ENCODE measurements at regions not wholly inside any gene's neighbourhood (a gene's known extent, or its start where the extent isn't known, plus 50 kb on each side); places are given as distances from the start of the nearest gene placed in this dataset.

DNA sequence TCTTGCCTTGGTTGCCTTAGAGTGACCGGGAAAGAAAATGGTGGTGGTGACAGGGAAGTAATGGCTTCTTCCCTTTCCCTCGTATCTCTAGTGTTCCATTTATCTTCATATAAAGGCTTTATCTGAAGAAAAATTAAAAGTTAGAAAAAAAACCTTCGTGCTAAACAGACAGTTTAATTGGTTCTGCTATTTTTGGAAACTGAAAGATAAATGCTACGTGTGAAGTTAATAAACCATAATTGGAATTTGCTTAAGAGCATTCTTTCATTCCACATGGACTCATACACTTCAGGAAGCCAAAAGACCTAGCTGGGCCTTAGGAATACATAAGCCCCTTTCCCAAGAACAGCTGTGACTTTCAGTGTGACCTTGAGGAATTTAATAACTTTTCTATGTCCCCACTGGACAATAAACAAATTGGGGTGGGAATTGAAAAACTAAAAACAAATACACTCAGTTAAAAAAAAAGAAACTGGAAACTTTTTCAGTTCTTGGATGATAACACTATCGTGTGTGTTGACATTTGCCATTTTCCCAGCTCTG lies 818.8 kb upstream of the WWC1 start:
- DNase-seq (ENCODE audit: low read depth) = no peak
- no peak overlapping the region for H3K4me3 ChIP-seq (ENCODE audit: low read depth, low read length)
- TF ChIP-seq, protein P1, sequence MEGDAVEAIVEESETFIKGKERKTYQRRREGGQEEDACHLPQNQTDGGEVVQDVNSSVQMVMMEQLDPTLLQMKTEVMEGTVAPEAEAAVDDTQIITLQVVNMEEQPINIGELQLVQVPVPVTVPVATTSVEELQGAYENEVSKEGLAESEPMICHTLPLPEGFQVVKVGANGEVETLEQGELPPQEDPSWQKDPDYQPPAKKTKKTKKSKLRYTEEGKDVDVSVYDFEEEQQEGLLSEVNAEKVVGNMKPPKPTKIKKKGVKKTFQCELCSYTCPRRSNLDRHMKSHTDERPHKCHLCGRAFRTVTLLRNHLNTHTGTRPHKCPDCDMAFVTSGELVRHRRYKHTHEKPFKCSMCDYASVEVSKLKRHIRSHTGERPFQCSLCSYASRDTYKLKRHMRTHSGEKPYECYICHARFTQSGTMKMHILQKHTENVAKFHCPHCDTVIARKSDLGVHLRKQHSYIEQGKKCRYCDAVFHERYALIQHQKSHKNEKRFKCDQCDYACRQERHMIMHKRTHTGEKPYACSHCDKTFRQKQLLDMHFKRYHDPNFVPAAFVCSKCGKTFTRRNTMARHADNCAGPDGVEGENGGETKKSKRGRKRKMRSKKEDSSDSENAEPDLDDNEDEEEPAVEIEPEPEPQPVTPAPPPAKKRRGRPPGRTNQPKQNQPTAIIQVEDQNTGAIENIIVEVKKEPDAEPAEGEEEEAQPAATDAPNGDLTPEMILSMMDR (IDR thresholded peaks at IDR 0.05; ENCODE audit: low read depth, low read length, missing control alignments) = no peak

DNA sequence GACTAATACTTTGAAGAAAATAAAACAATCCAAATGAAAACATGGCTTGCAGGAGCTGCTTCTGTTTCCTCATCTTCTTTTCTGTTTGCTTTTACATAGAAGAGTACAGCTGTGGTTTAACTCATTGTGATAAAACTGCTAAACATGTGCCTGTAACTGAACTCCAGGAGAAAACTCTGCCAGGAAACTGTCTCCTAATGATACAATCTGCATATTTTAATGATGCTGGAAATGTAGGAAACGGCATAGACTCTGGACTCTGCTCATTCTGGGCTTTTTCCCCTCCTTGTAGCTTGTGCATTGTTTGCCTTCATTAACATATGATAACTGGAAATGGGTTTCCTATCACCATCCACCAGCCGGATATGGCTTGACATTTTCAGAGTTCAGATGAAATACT lies 813.3 kb upstream of the WWC1 start:
- TF ChIP-seq, protein P1 (IDR thresholded peaks at IDR 0.05; ENCODE audit: low read depth, low read length, missing control alignments) = no peak
- H3K4me3 ChIP-seq (ENCODE audit: low read depth, low read length) = no peak overlapping the region
- DNase-seq (ENCODE audit: low read depth) = no peak

DNA sequence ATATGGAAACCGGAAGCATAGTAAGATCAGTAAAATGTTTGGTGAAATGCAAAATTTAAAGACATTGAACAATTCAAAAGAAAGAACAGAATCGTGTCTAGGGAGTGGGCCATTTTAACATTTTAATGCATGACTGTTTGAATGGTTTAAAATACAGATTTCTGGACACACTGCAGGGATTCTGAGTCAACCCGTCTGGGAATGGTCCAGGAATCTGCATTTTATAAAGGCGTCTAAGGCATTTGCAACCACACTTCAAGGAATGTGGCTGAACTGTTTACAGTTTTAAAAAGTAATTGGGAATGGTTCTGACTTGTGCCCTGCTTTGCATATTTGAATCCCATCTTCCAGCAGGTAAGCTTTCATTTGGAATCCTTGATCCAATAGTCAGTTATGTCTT lies 811.7 kb upstream of the WWC1 start:
- H3K4me3 ChIP-seq (ENCODE audit: low read depth, low read length) = no peak overlapping the region
- no peak for DNase-seq (ENCODE audit: low read depth)
- TF ChIP-seq, protein P1 (IDR thresholded peaks at IDR 0.05; ENCODE audit: low read depth, low read length, missing control alignments) = no peak

DNA sequence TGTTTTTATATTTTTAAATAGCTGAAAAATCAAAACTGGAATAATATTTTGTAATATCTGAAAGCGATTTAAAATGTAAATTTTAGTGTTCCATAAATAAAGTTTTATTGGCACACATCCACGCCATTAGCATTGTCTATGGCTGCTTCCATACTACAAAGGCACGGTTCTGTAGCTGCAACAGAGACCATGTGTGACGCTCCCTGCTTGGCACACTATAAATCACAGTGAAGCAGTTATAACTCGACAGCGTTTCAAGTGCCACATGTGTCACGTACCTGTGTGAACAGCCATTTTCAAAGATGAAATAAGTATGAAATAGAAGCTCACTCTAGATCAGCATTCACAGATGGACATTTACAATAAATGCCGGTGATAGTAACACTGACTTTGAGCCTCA lies 810.1 kb upstream of the WWC1 start:
- TF ChIP-seq, protein P1 (IDR thresholded peaks at IDR 0.05; ENCODE audit: low read depth, low read length, missing control alignments) = no peak
- DNase-seq (ENCODE audit: low read depth) = no peak
- no peak overlapping the region for H3K4me3 ChIP-seq (ENCODE audit: low read depth, low read length)

DNA sequence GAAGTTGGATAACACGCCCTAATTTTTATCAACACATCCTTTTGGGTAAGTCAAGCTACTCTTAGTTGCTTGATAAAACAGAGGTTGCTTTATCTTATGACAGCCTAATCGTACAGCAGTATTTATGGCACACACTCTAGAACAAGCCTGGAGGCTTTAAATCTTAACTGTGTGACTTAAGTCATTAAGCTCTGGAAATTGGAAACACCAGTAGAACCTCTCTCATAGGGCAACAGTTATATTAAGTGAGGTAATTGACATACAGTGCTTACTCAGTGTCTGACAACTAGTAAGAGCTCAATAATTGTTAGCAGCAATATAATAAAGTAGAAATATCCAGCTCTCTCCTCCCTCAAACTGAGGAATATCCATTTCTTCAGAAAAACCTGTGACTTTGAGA lies 808.9 kb upstream of the WWC1 start:
- TF ChIP-seq, protein P1 (IDR thresholded peaks at IDR 0.05; ENCODE audit: low read depth, low read length, missing control alignments) = no peak
- H3K4me3 ChIP-seq (ENCODE audit: low read depth, low read length) = no peak overlapping the region
- no peak for DNase-seq (ENCODE audit: low read depth)

DNA sequence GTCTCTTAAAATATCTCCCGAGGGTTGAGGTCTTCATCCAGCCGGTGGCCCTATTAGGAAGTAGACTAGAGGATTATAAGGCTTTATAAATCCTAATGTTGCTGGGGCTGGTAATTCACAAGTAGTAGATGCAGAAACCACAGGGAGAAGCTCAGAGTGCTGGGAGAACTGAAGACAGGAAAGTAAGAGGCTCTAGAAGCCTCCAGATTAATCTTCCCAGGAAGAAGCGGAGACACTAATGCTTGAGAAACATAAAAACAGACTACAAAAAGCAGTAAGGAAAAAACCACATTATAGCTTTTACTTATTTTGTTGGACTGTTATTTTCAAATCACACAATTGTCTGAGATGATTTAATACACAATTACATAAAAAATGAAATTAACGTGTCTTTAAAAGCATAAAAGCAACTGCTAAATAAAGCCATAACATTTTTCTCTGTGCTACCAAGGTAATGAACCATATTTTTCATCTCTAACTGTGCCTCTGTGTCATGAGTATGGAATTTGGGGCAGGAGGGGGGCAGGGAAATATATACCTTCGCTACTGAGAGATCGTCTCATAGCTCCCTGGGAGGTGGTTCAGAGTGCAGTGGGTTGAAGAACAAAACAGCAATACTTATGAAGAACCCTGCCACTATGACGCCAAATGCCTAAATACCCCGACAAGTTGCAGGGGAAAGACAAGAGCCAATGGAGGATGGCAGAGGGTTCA lies 806.2 kb upstream of the WWC1 start:
- DNase-seq (ENCODE audit: low read depth) = no peak
- TF ChIP-seq, protein P1 (IDR thresholded peaks at IDR 0.05; ENCODE audit: low read depth, low read length, missing control alignments) = no peak
- no peak overlapping the region for H3K4me3 ChIP-seq (ENCODE audit: low read depth, low read length)

DNA sequence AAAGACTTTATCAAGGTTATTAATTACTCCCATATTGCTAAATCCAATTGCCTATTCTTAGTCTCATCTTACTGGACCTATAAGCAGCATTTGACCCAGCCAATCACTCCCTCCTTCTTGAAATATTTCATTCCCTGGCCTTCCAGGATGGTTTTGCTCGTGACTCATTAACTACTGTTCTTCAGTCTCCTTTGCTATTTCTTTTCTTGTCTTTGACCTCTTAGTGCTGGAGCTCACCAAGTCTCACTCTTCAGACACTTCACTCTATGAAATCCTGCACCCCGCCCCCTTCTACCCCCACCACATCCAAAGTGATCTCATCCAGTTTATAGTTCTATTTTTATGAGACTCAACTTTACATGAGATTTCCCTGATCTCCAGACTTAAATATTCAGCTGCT lies 803.1 kb upstream of the WWC1 start:
- no peak overlapping the region for H3K4me3 ChIP-seq (ENCODE audit: low read depth, low read length)
- DNase-seq (ENCODE audit: low read depth) = no peak
- TF ChIP-seq, protein P1 (IDR thresholded peaks at IDR 0.05; ENCODE audit: low read depth, low read length, missing control alignments) = no peak

All from GM12864 (cell line).